HL-60 (cell line): ENCODE measurements at regions not wholly inside any gene's neighbourhood (a gene's known extent, or its start where the extent isn't known, plus 50 kb on each side); places are given as distances from the start of the nearest gene placed in this dataset.

Experiments used
- DNase-seq, 2 experiments: peaks; one replicate each; pipeline ENCODE4 v3.0.0-alpha.2; 2010 to 2020; ENCODE audit warnings: low read depth in 1 of 2, low spot score in 1 of 2
- H3K27ac ChIP-seq: fragments of 250-450 bp; sonication (Bioruptor Pico); replicated peaks from 2 replicates; pipeline ENCODE4 v1.5.1; 2020; ENCODE audit warnings: mild to moderate bottlenecking, moderate library complexity
- H3K27me3 ChIP-seq: fragments of 250-450 bp; sonication (Bioruptor Pico); 2 replicates; pipeline ENCODE4 v1.5.1; 2021; ENCODE audit warnings: mild to moderate bottlenecking, moderate library complexity; ENCODE audit not compliant: insufficient read depth, poor library complexity, severe bottlenecking
- H3K4me3 ChIP-seq: replicated peaks from 2 replicates; pipeline ENCODE4 v1.5.1; 2011; ENCODE audit warnings: mild to moderate bottlenecking, control low read depth, low read length; ENCODE audit not compliant: insufficient read depth
- CTCF ChIP-seq: IDR thresholded peaks from one replicate; pipeline ENCODE4 v1.5.1; 2011; ENCODE audit warnings: low read length, control low read depth, inconsistent platforms; ENCODE audit not compliant: insufficient read depth
- GABPA ChIP-seq: IDR thresholded peaks from 2 replicates; pipeline ENCODE4 v1.6.1; 2012; ENCODE audit warnings: low read depth
- POLR2AphosphoS5 ChIP-seq: IDR thresholded peaks from 2 replicates; pipeline ENCODE4 v1.6.1; 2012; ENCODE audit warnings: low read depth
- REST ChIP-seq: IDR thresholded peaks from 2 replicates; pipeline ENCODE4 v1.6.1; 2012; ENCODE audit warnings: low read depth; ENCODE audit not compliant: insufficient replicate concordance
- SPI1 ChIP-seq: IDR thresholded peaks from 2 replicates; pipeline ENCODE4 v1.6.1; 2012; ENCODE audit warnings: low read depth, mild to moderate bottlenecking, borderline replicate concordance

GRCh38 chr1:192238421-192238820 lies 78.4 kb upstream of the RGS21 start:
- Histone ChIP-seq H3K27ac (no peak overlapping the region), H3K4me3 (no peak overlapping the region), H3K27me3 (no peaks in the 10 kb centered on the region)
- DNase-seq = no peak
- no peak for TF ChIP-seq CTCF
- no peak for TF ChIP-seq GABPA
- TF ChIP-seq SPI1 = no peak
- no peak for TF ChIP-seq REST

GRCh38 chr1:192243721-192244120 lies 73.1 kb upstream of the RGS21 start:
- TF ChIP-seq SPI1 (no peak), POLR2AphosphoS5 (no peak), CTCF (no peak), GABPA (no peak), REST (no peak)
- DNase-seq = no peak
- no peak overlapping the region for H3K27ac ChIP-seq
- H3K4me3 ChIP-seq = no peak overlapping the region
- H3K27me3 ChIP-seq = no peaks in the 10 kb centered on the region

- H3K27me3 ChIP-seq = no peaks in the 10 kb centered on the region
- no peak for DNase-seq
- H3K27ac ChIP-seq = no peak overlapping the region
- no peak overlapping the region for H3K4me3 ChIP-seq
- TF ChIP-seq CTCF (no peak), GABPA (no peak), REST (no peak), SPI1 (no peak), POLR2AphosphoS5 (no peak)
These were observed 65.1 kb upstream of the RGS21 start for GRCh38 chr1:192251735-192252134.
